ENCODE measurements at regions not wholly inside any gene's neighbourhood (a gene's known extent, or its start where the extent isn't known, plus 50 kb on each side); places are given as distances from the start of the nearest gene placed in this dataset.
"Not testable (repeated sequence)": the region's sequence is repeated elsewhere in the genome, so short reads cannot be mapped to it uniquely, and the experiment has no call there.

GRCh38 chr9:27800692-27801370 is 227.6 kb upstream of the C9orf72 start:
- DNase-seq (ENCODE audit: low read depth in 2 of 3, low spot score in 2 of 3): no peak

GRCh38 chr9:27801545-27801944 is 228.3 kb upstream of the C9orf72 start:
- no peak for DNase-seq (ENCODE audit: low read depth in 2 of 3, low spot score in 2 of 3)

- DNase-seq (ENCODE audit: low read depth in 2 of 3, low spot score in 2 of 3): no peak
These were observed 229.1 kb upstream of the C9orf72 start for GRCh38 chr9:27802418-27802817.

GRCh38 chr9:27808864-27809263 is 235.6 kb upstream of the C9orf72 start:
- DNase-seq (ENCODE audit: low read depth in 2 of 3, low spot score in 2 of 3): no peak

DNA sequence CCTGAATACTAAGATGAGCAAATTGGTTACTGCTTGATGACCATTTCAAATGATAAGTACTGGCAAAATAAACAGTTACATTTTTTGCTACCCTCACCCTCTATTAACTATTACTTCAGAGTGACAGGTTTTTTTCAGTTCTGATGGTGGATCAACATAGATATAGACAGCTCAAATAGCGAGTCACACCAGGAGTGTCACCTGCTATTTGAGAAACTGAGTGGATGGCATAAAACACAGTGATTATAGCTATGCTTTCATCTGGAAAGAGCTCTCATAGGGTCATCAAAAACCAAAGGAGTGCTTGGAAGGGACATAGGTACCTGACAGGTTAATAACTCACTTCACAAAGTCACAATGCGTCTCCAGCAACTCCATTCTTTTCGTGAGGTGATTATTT is 244.5 kb upstream of the C9orf72 start:
- no peak for DNase-seq (ENCODE audit: low read depth in 2 of 3, low spot score in 2 of 3)

GRCh38 chr9:27818348-27818747 is 245.1 kb upstream of the C9orf72 start:
- DNase-seq (ENCODE audit: low read depth in 2 of 3, low spot score in 2 of 3): no peak

GRCh38 chr9:27828908-27829307 is 255.6 kb upstream of the C9orf72 start:
- no peak for DNase-seq (ENCODE audit: low read depth in 2 of 3, low spot score in 2 of 3)

GRCh38 chr9:27829621-27830020 is 256.3 kb upstream of the C9orf72 start:
- no peak for DNase-seq (ENCODE audit: low read depth in 2 of 3, low spot score in 2 of 3)

DNA sequence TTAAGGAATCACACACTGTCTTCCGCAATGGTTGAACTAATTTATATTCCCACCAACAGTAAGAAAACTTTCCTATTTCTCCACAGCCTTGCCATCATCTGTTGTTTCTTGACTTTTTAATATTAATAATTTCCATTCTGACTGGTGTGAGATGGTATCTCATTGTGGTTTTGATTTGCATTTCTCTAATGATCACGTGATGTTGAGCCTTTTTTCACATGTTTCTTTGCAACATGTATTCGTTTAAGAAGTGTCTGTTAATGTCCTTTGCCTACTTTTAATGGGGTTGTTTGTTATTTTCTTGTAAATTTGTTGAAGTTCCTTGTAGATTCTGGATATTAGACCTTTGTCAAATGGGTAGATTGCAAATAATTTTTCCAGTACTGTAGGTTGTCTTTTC is 258.8 kb upstream of the C9orf72 start:
- not testable (repeated sequence) for DNase-seq (ENCODE audit: low read depth in 2 of 3, low spot score in 2 of 3)

DNA sequence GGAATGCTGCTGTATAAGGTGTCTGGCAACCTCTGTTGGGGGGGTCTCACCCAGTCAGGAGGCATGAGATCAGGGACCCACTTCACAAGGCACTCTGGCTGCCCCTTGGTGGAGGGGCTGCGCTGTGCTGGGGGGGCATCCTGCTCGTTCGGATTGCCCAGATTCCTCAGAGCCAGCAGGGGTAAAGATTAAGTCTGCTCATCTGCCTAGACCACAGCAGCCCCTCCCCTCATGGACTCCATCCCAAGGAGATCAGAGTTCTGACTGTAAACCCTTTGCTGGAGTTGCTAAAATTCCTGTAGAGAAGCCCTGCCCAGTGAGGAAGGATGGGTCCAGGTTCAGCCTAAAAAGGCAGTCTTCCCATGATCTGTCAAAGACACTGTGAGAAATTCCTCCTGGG is 262.0 kb upstream of the C9orf72 start:
- no peak for DNase-seq (ENCODE audit: low read depth in 2 of 3, low spot score in 2 of 3)

GRCh38 chr9:27835746-27836145 is 262.5 kb upstream of the C9orf72 start:
- no peak for DNase-seq (ENCODE audit: low read depth in 2 of 3, low spot score in 2 of 3)

GRCh38 chr9:27836661-27837401 is 263.6 kb upstream of the C9orf72 start:
- no peak for DNase-seq (ENCODE audit: low read depth in 2 of 3, low spot score in 2 of 3)

DNA sequence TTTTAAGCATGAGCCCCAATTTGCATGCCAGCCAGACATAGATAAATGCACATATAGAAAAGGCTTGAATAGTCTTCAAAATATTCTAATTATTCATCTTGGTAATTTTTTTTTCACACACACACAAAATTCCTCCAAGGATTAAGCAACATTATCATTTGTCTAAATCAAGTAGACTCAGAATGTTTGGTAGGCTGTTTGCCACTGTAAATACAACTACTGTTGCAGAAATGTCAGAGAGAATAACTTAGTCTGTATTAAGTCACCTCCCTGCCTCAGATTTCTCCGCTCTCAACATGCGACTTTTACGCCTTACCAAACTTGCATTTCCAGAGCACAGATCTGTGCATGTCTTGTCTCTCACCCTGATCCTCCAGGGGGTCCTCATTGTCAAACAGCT is 265.6 kb upstream of the C9orf72 start:
- no peak for DNase-seq (ENCODE audit: low read depth in 2 of 3, low spot score in 2 of 3)

DNA sequence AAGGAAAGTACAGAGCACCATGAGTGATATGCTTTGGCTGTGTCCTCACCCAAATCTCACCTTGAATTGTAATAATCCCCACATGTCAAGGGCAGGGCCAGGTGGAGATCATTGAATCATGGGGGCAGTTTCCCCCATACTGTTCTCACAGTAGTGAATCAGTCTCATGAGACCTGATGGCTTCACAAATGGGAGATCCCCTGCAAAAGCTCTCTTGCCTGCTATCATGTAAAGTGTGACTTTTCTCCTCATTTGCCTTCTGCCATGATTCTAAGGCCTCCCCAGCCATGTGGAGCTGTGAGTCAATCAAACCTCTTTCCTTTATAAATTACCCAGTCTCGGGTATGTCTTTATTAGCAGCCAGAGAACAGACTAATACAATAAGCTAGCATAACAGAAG is 266.5 kb upstream of the C9orf72 start:
- DNase-seq (ENCODE audit: low read depth in 2 of 3, low spot score in 2 of 3): not testable (repeated sequence)

DNA sequence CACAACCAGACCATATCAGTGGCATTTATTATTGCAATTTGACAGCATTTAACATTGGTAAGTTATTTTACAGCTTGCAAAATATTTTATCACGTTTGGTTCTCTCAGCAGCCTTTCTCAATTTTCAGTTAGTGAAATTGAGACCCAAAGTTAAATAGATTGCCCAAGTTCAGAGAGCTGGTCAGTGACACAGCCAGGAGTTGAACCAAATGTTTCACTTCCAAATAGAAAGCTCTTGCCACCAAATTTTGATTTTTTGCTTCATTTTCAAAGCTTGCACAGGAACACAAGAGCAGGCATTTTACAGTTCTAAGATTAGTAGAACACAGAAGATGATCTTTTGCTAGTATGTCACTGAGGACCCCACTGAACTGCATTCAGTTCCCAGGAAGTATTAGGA is 271.5 kb upstream of the C9orf72 start:
- no peak for DNase-seq (ENCODE audit: low read depth in 2 of 3, low spot score in 2 of 3)

DNA sequence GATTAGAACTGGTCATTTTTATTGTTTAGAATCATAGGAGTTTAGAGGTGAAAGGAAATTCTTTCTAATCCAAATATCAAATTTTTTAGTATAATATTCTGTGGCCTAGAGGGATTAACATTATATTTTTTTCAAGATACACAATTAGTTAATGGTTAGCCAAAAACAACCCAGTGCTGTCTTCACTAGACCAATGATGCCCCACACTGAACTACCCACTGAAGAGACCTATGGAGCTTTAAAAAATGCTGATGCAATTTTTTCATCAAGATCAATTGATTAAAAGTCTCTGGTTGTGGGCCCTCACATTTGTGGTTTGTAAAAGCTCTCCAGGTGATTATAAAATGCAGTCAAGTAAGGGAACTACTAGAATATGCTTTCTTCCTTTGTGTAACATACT is 274.1 kb upstream of the C9orf72 start:
- no peak for DNase-seq (ENCODE audit: low read depth in 2 of 3, low spot score in 2 of 3)

GRCh38 chr9:27847818-27848217 is 274.5 kb upstream of the C9orf72 start:
- DNase-seq (ENCODE audit: low read depth in 2 of 3, low spot score in 2 of 3): no peak

DNA sequence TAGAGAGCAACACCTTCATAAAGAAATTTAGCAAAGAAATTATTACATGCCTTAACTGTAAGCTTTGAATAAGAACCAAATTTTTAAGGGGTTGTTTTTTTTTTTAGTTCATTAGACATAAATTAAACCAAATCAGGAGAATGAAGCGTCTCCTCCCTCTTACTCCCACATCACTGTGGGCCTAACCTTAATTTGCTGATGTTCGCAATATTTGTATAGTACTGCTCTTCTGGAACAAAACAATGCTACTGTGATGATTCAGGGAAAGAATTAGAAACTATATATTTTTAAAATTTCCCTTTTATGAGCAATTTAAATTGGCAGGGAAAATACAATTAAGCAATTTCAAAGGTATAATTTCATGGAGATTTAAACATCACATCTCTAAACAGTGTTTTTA is 275.0 kb upstream of the C9orf72 start:
- no peak for DNase-seq (ENCODE audit: low read depth in 2 of 3, low spot score in 2 of 3)

DNA sequence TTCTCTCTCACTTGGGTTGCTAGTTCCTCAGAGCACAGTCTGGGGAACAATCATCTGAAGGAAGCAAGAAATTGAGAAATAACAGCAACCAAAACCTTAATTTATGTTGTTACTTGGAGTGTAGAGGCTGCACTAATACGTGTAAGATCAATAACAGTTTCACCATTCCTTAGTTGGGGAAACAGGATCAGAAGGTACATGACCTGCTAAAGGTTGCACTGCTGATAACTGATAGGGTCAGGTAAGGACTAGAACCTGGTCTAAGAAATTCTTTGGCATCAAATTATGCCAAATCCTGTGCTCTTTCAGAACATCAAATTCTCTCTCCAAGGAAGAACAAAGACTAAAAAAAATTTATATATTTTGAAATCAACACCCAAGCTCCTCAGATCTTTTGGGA is 278.6 kb upstream of the C9orf72 start:
- DNase-seq (ENCODE audit: low read depth in 2 of 3, low spot score in 2 of 3): no peak

- no peak for DNase-seq (ENCODE audit: low read depth in 2 of 3, low spot score in 2 of 3)
These were observed 280.2 kb upstream of the C9orf72 start for GRCh38 chr9:27853529-27853928.

DNA sequence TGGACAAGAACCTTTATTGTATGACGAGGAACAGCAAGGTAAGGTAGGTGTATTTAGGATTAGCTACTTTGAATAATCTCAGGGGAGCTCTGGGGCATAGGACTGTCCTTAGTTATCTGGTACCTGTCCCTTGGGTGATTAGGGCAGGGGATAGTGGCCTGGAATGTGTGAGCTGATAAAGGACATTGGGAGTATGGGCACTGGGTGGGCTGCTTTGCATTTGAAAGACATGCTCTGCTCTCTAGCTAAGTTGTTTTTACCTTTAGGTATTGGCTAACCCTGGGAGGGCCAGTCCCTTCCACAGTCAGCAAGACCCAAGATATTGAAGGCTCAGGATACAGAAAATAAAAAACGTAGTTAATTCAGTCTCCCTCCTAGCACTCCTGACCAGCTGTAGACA is 282.8 kb upstream of the C9orf72 start:
- DNase-seq (ENCODE audit: low read depth in 2 of 3, low spot score in 2 of 3): no peak

GRCh38 chr9:27856748-27857147 is 283.5 kb upstream of the C9orf72 start:
- no peak for DNase-seq (ENCODE audit: low read depth in 2 of 3, low spot score in 2 of 3)

DNA sequence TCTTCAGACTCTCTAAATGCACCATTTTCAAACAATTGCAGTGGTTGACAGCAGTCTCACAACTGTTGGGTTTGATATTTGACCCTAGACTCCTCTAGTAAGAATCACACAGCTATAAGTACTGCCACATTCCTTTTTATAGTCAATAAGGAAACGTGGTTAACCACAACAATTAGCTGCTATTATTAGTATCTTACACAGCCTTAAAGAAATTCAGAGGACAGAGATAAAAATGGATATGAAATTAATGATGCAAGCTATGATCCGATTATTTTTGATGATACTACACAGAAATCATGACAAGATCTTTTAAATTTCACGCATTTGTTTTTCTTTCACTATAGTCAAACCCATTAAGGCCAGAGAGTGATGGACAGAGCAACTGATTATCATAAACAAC is 288.6 kb upstream of the C9orf72 start:
- DNase-seq (ENCODE audit: low read depth in 2 of 3, low spot score in 2 of 3): no peak

All from hematopoietic multipotent progenitor cell (in vitro differentiated cells).